Neural cell (in vitro differentiated cells): ENCODE measurements at regions not wholly inside any gene's neighbourhood (a gene's known extent, or its start where the extent isn't known, plus 50 kb on each side); places are given as distances from the start of the nearest gene placed in this dataset.
"Not testable (repeated sequence)": the region's sequence is repeated elsewhere in the genome, so short reads cannot be mapped to it uniquely, and the experiment has no call there.

Experiments used
- CTCF ChIP-seq: fragments of 450-650 bp; IDR thresholded peaks from 2 replicates; pipeline ENCODE4 v1.5.1; 2014; ENCODE audit warnings: antibody characterized with exemption, mild to moderate bottlenecking, moderate library complexity; ENCODE audit not compliant: poor library complexity, severe bottlenecking
- EP300 ChIP-seq: fragments of 450-650 bp; conservative IDR thresholded peaks from 2 replicates; pipeline ENCODE4 v1.6.1; 2014; ENCODE audit warnings: antibody characterized with exemption, mild to moderate bottlenecking, moderate library complexity; ENCODE audit not compliant: poor library complexity, severe bottlenecking
- EZH2 ChIP-seq: fragments of 200-600, 300-800 bp; shearing (Covaris generic), sonication (generic); IDR thresholded peaks from 2 replicates; pipeline ENCODE4 v1.6.1; 2014; ENCODE audit warnings: antibody characterized with exemption, low read length, borderline replicate concordance, mild to moderate bottlenecking; ENCODE audit not compliant: insufficient read depth, poor library complexity, severe bottlenecking
- MXI1 ChIP-seq: fragments of 450-650 bp; conservative IDR thresholded peaks from 2 replicates; pipeline ENCODE4 v1.6.1; 2014; ENCODE audit warnings: antibody characterized with exemption, mild to moderate bottlenecking; ENCODE audit not compliant: poor library complexity, severe bottlenecking
- POLR2AphosphoS5 ChIP-seq: IDR thresholded peaks from 2 replicates; pipeline ENCODE4 v1.6.1; 2012
- RAD21 ChIP-seq: fragments of 450-650 bp; conservative IDR thresholded peaks from 2 replicates; pipeline ENCODE4 v1.6.1; 2014; ENCODE audit warnings: antibody characterized with exemption, mild to moderate bottlenecking, moderate library complexity
- REST ChIP-seq: IDR thresholded peaks from 2 replicates; pipeline ENCODE4 v1.6.1; 2012; ENCODE audit warnings: borderline replicate concordance
- SMC3 ChIP-seq: fragments of 450-650 bp; conservative IDR thresholded peaks from 2 replicates; pipeline ENCODE4 v1.6.1; 2014; ENCODE audit warnings: antibody characterized with exemption, mild to moderate bottlenecking, moderate library complexity; ENCODE audit not compliant: poor library complexity

- not testable (repeated sequence) for TF ChIP-seq CTCF, EP300, POLR2AphosphoS5, SMC3, RAD21, REST, EZH2, MXI1
Measured at GRCh38 chr1:161422914-161423313, 55.2 kb upstream of the CFAP126 start.
